HG03108 (cell line): ENCODE measurements at regions not wholly inside any gene's neighbourhood (a gene's known extent, or its start where the extent isn't known, plus 50 kb on each side); places are given as distances from the start of the nearest gene placed in this dataset.
"Not testable (repeated sequence)": the region's sequence is repeated elsewhere in the genome, so short reads cannot be mapped to it uniquely, and the experiment has no call there.

Source experiments
- ATAC-seq: cut with Tn5 transposase; IDR thresholded peaks from one replicate; pipeline ENCODE4 v1.9.1; 2021; ENCODE audit warnings: moderate library complexity; ENCODE audit not compliant: unreplicated experiment

GRCh38 chr3:159672728-159673688 lies 315.6 kb upstream of the IL12A start:
- no peak for ATAC-seq

- no peak for ATAC-seq
Measured at GRCh38 chr3:159674583-159674982, 314.1 kb upstream of the IL12A start.

- ATAC-seq: no peak
Measured at GRCh38 chr3:159675285-159675684, 313.4 kb upstream of the IL12A start.

- ATAC-seq: no peak
Measured at GRCh38 chr3:159679900-159680299, 308.7 kb upstream of the IL12A start.

GRCh38 chr3:159681717-159682116 lies 306.9 kb upstream of the IL12A start:
- ATAC-seq: not testable (repeated sequence)

- ATAC-seq: no peak
Measured at GRCh38 chr3:159685801-159686200, 302.8 kb upstream of the IL12A start.

- no peak for ATAC-seq
Measured at GRCh38 chr3:159693226-159693625, 295.4 kb upstream of the IL12A start.

GRCh38 chr3:159711560-159712333 lies 276.9 kb upstream of the IL12A start:
- no peak for ATAC-seq

- ATAC-seq: no peak
Measured at GRCh38 chr3:159721324-159721723, 267.3 kb upstream of the IL12A start.

GRCh38 chr3:159723295-159723694 lies 265.3 kb upstream of the IL12A start:
- ATAC-seq: no peak

- no peak for ATAC-seq
Measured at GRCh38 chr3:159724627-159725026, 264.0 kb upstream of the IL12A start.

GRCh38 chr3:159726231-159726964 lies 262.2 kb upstream of the IL12A start:
- no peak for ATAC-seq

GRCh38 chr3:159727506-159727905 lies 261.1 kb upstream of the IL12A start:
- no peak for ATAC-seq

GRCh38 chr3:159731254-159731653 lies 257.4 kb upstream of the IL12A start:
- ATAC-seq: no peak

GRCh38 chr3:159732172-159733111 lies 256.2 kb upstream of the IL12A start:
- ATAC-seq: no peak

- no peak for ATAC-seq
Measured at GRCh38 chr3:159733194-159733860, 255.3 kb upstream of the IL12A start.

- no peak for ATAC-seq
Measured at GRCh38 chr3:159734681-159735080, 254.0 kb upstream of the IL12A start.

- no peak for ATAC-seq
Measured at GRCh38 chr3:159739166-159739565, 249.5 kb upstream of the IL12A start.

- no peak for ATAC-seq
Measured at GRCh38 chr3:159739969-159740368, 248.7 kb upstream of the IL12A start.

GRCh38 chr3:159741281-159741680 lies 247.4 kb upstream of the IL12A start:
- ATAC-seq: no peak
